ENCODE measurements at regions not wholly inside any gene's neighbourhood (a gene's known extent, or its start where the extent isn't known, plus 50 kb on each side); places are given as distances from the start of the nearest gene placed in this dataset.
"Not testable (repeated sequence)": the region's sequence is repeated elsewhere in the genome, so short reads cannot be mapped to it uniquely, and the experiment has no call there.

GRCh38 chr3:152153115-152153514 is 115.6 kb upstream of the MBNL1 start:
- TF ChIP-seq CTCF (IDR thresholded peaks at IDR 0.05); EZH2 (IDR thresholded peaks at IDR 0.05; ENCODE audit: borderline replicate concordance, insufficient read depth, low read depth, low read length, poor library complexity, severe bottlenecking): not testable (repeated sequence)

Data from B cell (primary cell).